C4-2B (cell line): ENCODE measurements at regions not wholly inside any gene's neighbourhood (a gene's known extent, or its start where the extent isn't known, plus 50 kb on each side); places are given as distances from the start of the nearest gene placed in this dataset.
"Not testable (repeated sequence)": the region's sequence is repeated elsewhere in the genome, so short reads cannot be mapped to it uniquely, and the experiment has no call there.

Source experiments
- H3K27ac ChIP-seq: fragments of 450-650 bp; 2 replicates; pipeline ENCODE4 v1.5.1; 2017
- ZFX ChIP-seq: fragments of 450-650 bp; IDR thresholded peaks from 2 replicates; pipeline ENCODE4 v1.6.1; 2017
- TF ChIP-seq, protein P1 (sequence below): fragments of 450-650 bp; conservative IDR thresholded peaks from 2 replicates; pipeline ENCODE4 v1.5.1; 2017; ENCODE audit warnings: mild to moderate bottlenecking

DNA sequence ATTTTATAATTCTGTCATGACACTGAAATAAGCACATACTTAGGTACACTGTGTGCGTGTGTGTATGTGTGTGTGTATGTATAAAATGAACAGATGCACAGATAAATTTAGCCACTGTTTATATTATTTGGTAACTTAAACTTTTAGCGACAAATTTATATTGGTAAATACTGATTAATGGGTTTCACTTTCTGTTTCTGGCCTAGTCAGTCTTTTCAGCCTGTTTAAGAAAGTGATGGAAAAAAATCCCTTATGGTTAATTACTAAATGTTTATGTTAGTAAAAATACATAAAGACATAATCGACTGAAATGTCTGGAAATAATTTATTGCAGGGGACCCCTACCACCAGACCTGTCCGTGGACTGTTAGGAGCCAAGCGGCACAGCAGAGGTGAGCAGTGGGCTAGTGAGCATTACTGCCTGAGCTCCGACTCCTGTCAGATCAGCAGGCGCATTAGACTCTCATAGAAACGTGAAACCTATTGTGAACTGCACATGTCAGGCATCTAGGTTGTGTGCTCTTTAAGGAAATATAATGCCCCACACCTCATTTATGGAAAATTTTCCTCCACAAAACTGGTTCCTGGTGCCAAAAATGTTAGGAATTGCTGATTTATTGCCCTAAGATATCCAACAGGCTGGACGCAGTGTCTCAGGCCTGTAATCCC is 717.4 kb downstream of the SI start:
- H3K27ac ChIP-seq: no peak overlapping the region
- TF ChIP-seq, protein P1, sequence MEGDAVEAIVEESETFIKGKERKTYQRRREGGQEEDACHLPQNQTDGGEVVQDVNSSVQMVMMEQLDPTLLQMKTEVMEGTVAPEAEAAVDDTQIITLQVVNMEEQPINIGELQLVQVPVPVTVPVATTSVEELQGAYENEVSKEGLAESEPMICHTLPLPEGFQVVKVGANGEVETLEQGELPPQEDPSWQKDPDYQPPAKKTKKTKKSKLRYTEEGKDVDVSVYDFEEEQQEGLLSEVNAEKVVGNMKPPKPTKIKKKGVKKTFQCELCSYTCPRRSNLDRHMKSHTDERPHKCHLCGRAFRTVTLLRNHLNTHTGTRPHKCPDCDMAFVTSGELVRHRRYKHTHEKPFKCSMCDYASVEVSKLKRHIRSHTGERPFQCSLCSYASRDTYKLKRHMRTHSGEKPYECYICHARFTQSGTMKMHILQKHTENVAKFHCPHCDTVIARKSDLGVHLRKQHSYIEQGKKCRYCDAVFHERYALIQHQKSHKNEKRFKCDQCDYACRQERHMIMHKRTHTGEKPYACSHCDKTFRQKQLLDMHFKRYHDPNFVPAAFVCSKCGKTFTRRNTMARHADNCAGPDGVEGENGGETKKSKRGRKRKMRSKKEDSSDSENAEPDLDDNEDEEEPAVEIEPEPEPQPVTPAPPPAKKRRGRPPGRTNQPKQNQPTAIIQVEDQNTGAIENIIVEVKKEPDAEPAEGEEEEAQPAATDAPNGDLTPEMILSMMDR: no peak
- no peak for TF ChIP-seq ZFX

DNA sequence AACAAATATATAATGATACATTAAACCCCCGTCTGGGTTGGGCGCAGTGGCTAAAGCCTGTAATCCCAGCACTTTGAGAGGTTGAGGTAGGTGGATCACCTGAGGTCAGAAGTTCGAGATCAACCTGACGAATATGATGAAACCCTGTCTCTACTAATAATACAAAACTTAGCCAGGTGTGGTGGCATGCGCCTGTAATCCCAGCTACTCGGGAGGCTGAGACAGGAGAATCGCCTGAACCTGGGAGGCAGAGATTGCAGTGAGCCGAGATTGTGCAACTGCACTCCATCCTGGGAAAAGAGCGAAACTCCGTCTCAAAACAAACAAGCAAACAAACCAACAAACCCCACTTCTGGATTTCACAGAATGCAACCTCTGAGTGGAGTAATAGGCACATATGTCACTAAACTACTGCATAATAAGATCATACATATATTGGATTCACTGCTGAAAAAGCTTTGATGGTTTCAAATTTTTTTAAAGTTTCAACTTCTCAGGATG is 718.2 kb downstream of the SI start:
- no peak overlapping the region for H3K27ac ChIP-seq
- TF ChIP-seq, protein P1: no peak
- no peak for TF ChIP-seq ZFX

DNA sequence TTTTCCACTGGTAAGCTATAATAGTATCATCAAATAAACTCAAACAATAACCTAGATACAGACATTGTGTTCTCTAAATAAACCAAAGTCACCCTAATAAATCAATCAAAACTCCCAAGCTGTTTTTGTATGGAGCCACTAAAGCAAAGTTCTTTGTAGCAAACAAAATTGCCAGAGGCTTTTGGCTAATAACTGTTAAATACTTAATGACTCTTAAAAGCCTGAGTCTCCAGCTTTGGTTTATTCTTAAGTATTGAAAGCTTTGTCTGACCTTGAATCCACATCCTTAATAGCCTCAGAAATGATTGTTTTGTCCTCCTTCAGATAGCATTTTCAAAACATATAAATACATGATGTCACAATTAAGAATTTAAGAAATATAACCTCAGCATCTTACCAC is 725.3 kb downstream of the SI start:
- TF ChIP-seq, protein P1: no peak
- TF ChIP-seq ZFX: no peak

DNA sequence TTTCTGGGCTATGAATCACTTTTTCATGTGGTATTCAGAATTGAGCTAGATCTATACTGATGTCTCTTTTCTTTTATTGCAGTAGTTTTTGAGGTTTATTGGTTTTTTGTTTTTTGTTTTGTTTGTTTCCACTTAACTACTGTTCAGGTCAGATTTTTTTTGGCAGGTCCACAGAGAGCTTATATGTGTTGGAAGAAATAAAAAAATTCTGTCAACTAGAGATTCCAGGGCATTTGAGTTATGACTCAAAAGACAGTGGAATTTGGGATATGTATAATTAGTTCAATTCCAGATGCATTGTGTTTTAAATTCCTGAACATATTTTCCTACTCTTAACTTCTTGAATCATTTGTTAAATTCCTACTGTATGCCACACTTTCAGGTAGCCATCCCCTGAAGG is 727.2 kb downstream of the SI start:
- TF ChIP-seq ZFX: no peak
- TF ChIP-seq, protein P1: no peak
- no peak overlapping the region for H3K27ac ChIP-seq

More for the DNA sequence above, 725.3 kb downstream of the SI start:
- no peak overlapping the region for H3K27ac ChIP-seq

DNA sequence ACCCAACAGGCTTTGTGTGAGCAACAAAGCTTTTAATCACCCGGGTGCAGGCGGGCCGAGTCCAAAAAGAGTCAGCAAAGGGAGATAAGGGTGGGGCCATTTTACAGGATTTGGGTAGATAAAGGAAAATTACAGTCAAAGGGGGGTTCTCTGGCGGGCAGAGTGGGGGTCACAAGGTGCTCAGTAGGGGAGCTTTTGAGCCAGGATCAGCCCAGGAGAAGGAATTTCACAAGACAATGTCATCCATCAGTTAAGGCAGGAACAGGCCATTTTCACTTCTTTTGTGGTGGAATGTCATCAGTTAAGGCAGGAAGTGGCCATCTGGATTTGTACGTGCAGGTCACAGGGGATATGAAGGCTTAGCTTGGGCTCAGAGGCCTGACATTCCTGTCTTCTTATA is 736.1 kb downstream of the SI start:
- not testable (repeated sequence) for H3K27ac ChIP-seq

DNA sequence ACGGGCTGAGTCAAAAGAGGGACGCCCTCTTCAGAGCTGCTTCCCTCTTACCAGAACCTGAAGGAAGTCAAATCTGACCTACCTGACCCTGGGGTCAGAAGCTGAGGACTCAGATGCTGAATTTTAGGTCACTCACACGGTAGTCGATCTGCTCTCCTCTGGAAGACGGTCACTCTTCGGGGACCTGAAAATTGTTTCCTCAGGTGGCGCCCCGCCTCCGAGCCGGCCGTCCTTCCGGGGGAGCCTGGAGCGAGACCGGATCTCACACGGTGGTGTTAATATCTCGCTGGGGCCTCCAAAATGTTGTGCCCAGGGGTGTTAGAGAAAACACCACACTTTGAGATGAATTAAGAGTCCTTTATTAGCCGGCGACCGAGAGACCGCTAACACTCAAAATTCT is 737.2 kb downstream of the SI start:
- TF ChIP-seq, protein P1: no peak
- TF ChIP-seq ZFX: no peak
- H3K27ac ChIP-seq: no peak overlapping the region

DNA sequence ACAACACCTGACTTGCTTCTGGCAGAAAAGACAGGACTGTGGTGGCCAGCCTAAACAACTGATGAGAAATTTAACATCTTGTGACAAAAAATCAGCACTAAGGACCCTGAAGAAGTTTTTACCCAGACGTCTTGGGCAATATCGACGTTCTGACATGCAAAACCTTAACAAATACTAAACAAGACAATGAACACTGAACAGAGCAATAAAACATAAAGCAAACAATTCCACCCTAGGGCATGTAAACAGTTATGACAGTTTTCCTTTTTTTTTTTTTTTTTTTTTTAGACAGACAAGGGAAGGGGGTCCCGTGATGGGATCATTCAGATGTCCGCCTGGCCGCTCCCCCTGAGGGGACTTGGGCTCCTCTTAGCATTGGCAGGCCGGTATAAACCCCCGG is 738.0 kb downstream of the SI start:
- TF ChIP-seq, protein P1: no peak
- no peak for TF ChIP-seq ZFX
- no peak overlapping the region for H3K27ac ChIP-seq
